GM21619 (cell line): ENCODE measurements at regions not wholly inside any gene's neighbourhood (a gene's known extent, or its start where the extent isn't known, plus 50 kb on each side); places are given as distances from the start of the nearest gene placed in this dataset.
"Not testable (repeated sequence)": the region's sequence is repeated elsewhere in the genome, so short reads cannot be mapped to it uniquely, and the experiment has no call there.

ENCODE experiments used
- ATAC-seq: cut with Tn5 transposase; IDR thresholded peaks from one replicate; pipeline ENCODE4 v1.9.1; 2021; ENCODE audit not compliant: unreplicated experiment

DNA sequence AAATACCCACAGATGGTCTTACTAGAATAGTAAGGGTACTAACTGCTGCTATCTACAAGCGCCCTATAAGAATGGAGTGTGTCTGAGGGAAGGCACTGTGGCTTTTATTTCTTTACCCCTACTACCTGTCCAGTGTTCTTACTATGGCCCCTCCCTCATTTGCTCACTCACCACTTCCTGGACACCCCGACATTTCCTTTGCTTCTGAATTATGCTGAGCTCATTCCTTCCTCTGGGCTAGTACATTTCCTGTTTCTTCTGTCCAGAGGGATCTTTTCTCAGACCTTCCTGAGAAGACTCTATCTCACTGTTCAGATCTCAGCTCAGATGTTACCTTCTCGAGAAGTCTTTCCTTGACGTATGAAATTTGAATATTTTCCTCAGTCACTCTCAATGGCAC, 192.1 kb upstream of the DAB1 start:
- ATAC-seq: no peak

DNA sequence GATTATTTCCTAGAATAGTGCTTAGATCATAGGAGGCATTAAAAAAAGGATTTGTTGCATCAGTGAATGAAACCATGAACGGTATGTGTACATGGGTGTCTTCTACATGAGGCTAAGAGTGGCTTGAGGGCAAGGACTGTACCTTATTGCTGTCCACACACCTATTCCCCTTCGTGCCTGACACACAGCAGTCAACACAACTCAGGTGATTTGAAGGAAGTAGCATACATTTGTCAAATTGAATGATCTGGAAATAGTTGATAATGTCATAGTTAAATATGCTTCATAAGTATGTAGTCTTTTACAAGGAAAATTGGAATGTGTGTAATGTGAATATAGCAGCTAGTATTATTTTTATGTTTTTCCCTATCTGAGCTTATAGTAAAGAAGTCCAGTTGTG, 189.0 kb upstream of the DAB1 start:
- ATAC-seq: no peak

- ATAC-seq: no peak
Observed at GRCh38 chr1:57605933-57606332, 182.1 kb upstream of the DAB1 start.

DNA sequence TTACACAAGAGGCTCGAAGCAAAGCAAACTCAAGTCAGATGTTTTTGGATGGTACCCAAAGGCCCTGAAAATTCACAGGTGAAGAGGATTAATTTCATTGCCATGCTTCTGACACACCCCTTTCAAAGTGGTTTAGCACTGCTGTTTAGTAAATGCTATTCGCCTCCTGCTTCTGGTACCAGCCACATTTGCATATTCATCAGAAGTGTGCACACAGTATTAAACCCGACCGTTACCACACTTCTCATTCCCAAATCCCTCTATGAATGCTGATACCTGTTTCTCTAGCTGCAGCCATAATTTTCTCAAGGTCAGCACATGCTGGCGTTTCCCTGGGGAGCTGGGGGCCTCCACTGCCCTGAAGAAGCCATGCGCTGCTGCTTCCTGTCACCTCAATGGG, 179.8 kb upstream of the DAB1 start:
- no peak for ATAC-seq

DNA sequence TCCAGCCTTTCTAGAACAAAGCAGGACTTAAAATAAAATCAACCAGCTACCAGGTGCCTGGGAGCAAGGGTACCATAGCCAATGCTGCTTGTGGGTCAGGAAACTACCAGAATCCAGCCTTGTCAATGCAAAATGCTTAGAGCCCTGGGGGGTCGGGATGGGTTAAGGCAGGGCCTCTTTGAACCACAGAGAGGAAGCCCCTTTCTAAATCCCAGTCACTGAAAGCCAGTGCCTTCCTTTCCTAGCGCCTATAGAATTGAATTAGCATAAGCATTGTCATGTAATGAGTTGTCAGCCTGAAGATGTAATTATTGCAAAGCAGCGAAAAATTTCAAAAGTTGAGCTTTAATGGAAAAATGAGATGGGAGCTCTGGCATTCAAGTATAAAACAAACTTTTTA, 176.6 kb upstream of the DAB1 start:
- no peak for ATAC-seq

DNA sequence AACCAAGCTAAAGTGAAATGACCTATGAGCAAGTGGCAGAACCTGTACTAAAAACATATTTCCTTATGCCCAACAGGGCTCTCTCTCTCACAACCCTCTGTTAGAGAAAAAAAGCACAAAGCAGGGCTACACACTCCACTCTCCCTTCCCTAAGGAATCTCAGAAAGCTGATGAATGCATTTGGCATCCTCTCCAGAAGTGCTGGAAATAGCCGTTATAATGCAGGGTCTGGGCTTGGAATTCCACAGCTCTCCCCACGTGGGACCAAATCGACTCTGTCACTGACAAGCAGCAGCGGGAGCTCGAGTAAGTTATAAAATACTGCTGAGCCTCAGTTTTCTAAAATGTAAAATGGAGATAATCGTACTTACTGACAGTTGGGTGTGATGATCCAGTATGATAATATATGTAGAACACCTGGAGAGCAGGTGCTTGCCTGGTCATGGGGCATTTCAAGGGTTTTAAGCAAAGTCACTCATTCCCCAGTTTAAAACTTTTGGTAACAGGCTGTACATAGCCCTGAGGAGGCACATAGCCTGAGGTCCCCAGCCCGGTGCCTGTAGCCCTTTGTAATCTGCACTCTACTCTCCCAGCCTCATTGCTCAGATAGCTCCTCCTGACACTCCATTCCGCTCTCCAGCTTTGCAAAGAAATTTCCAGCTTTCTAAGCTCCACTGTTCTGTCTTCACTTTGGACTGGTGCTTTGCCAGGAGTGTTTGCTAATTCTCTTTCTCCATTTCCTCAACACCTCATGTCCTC, 175.6 kb upstream of the DAB1 start:
- no peak for ATAC-seq

DNA sequence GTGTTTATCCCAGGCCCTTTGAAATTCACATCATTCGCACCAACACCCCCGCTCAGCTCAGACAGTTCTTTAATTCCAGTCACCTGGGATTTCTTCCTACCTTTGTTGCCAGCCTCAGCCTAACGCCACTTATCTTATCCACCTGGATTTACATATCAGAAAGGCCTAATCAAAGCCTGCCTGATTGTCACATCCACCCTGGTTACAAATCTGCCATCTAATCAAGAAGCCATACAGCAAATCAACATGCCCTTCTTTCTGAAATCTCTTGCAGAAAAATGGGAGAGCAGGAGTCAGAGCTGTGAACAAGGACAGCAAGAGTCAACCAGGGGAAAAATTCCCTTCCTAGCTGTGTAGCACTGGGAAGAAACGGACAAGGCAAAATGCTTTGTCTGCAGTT, 173.2 kb upstream of the DAB1 start:
- no peak for ATAC-seq

- ATAC-seq: no peak
Observed at GRCh38 chr1:57594002-57594401, 170.1 kb upstream of the DAB1 start.

GRCh38 chr1:57591842-57592241, 168.0 kb upstream of the DAB1 start:
- ATAC-seq: no peak

GRCh38 chr1:57590978-57591377, 167.1 kb upstream of the DAB1 start:
- ATAC-seq: no peak

- ATAC-seq: no peak
Observed at GRCh38 chr1:57586842-57587241, 163.0 kb upstream of the DAB1 start.

DNA sequence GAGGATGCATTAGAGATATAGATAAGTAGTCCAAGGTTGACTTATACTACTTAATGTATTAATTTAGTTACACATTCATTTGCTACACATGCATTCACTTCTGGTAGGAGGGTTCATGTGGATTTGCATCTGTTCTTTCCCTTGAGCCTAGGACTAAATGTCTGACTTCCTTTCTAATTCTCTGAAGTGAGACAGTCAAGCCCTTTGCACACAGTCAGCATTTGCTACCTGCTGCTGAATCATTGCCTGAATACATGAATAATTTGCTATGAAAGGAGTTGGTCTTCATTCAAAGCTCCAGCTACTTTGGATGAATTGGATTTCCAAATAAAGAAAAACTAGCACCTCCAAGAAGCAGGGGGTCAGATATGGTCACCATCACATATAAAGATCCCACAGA, 154.8 kb upstream of the DAB1 start:
- ATAC-seq: no peak

GRCh38 chr1:57578099-57578498, 154.2 kb upstream of the DAB1 start:
- ATAC-seq: no peak

DNA sequence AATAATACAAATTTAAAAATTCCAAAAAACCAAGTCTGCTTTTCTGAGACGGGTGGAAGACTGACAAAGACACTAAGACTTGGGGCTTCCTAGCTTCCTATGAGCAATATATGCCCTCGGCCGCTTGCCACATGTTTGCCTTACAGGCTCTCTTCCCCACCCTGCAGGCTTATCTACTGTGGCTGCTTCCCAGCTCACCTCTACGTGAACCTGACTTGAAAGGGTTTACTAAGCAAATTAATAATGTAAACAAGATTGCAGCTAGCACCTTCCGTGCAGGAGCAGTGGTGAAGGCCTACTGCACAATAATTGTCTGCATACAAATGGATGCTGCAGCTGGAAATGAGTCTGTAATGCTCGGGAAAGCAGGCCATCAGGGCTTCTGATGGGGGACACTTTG, 152.9 kb upstream of the DAB1 start:
- ATAC-seq: no peak

GRCh38 chr1:57572016-57572415, 148.2 kb upstream of the DAB1 start:
- no peak for ATAC-seq

DNA sequence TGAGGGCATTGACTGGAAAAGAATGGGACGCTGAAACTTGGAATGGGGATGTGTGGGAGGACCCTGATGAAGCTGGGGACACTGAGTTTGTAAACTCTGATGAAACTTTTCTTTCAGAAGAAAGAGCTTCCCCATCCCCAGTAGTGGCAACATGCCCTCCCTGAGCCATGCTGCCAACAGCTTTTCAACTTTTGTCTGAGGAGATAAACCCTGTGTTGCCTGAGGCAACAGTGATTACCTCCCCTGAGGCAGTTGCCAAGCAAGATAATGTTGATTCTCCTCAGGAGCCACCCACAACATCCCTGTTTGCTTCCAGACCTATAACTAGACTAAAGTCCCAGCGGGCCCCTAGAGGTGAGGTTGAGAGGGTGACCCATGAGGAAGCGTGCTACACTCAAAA, 134.2 kb upstream of the DAB1 start:
- ATAC-seq: not testable (repeated sequence)

GRCh38 chr1:57553666-57554065, 129.8 kb upstream of the DAB1 start:
- no peak for ATAC-seq

DNA sequence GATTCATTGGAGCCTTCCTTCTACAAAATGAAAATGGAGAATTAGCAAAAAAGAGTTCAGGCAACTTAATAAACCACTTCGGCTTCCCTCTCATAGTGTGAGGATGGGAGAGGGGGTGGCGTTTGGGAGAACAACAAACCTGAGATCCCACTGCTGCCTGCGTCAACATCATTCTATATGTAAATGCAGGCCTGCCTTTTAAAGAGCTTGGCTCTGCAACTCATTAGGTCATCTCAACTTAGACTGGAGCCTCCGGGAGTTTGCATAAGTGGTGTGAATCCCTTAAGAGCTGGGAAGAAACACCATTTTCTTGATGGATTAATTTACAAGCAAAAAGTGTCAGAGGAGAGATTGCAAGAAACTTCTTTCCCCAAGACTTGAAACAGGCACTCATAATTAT, 127.6 kb upstream of the DAB1 start:
- no peak for ATAC-seq

DNA sequence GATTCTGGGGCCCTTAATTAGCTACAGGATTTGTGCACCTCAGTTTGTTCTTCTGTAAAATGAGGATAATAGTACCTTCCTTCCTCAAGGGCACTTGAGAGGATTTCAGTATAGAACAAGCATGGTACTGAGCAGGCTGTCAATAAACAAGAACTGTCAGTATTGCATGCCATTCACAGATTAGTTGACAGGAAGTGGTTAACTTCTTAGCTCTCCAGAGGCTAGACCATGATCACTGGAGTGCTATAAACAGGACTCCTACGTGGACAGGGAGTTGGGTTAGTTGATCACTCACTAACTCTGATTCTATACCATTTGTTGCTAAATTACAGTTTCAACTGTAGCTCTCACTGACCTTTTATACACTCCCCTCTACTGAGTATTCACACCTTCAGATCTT, 126.2 kb upstream of the DAB1 start:
- peak; percentile 79 for ATAC-seq

GRCh38 chr1:57549300-57549699, 125.4 kb upstream of the DAB1 start:
- no peak for ATAC-seq

DNA sequence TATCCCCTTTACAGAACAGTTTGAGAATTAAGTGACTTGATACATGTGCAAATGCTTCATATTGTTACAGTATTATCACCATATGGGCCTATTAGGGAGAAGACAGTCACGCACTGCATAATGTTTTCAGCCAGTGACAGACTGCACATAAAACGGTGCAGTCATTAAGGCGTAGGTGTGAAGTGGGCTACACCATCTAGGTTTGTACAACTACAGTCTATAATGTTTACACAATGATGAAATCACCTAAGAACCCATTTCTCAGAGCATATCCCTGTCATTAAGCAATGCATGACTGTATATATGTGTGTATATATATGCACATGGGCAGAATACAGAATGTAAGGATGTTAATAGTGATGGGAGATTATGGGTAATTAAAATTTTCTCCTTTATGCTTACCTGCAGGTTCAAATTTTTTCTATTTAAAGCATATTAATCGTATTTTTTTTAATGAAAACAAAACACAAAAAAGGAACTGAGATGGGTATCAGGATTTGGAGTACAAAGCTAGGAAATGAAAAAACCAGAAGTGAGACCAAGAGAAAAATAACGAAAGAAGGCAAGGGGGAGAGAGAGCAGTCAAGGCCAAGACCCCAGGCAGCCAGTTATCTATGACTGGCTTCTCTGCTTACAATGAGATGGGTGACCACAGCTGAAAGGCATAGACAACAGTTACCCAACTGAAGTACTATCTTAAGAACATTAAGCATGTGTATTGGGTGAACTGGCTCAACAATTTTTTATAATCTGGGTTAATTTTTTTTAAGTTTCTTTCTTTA, 122.9 kb upstream of the DAB1 start:
- no peak for ATAC-seq

DNA sequence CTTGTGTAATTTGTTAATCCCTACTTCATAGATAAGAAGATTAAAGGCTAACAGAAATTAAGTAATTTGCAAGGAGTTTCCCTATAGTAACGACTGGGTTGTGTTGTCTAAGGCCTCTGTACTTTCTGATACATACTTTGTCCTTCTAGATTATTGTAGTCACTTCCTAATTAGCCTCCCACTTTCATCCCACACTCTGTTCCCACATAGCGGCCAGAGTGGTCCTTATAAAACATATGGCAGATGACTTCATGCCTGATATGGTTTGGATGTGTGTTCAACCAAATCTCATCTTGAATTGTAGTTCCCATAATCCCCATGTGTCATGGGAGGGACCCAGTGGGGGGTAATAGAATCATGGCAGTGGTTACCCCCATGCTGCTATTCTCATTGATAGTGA, 120.5 kb upstream of the DAB1 start:
- ATAC-seq: no peak
